OCI-LY1 (cell line): ENCODE measurements at regions not wholly inside any gene's neighbourhood (a gene's known extent, or its start where the extent isn't known, plus 50 kb on each side); places are given as distances from the start of the nearest gene placed in this dataset.

Experiments used
- CTCF ChIP-seq: fragments of 200-600 bp; sonication (generic), shearing (Covaris generic); IDR thresholded peaks from 2 replicates; pipeline ENCODE4 v1.5.1; 2017; ENCODE audit warnings: mild to moderate bottlenecking, antibody characterized with exemption, low read length, moderate library complexity, mixed read lengths
- EZH2 ChIP-seq: fragments of 200-600 bp; sonication (generic), shearing (Covaris generic); IDR thresholded peaks from 2 replicates; pipeline ENCODE4 v1.8.0; 2017; ENCODE audit warnings: borderline replicate concordance, mixed run types, mild to moderate bottlenecking, antibody characterized with exemption, low read length, moderate library complexity, mixed read lengths

GRCh38 chr1:96048572-96049212 is 672.9 kb upstream of the PTBP2 start:
- TF ChIP-seq CTCF, result no peak
- TF ChIP-seq EZH2, result no peak
